ENCODE measurements at regions not wholly inside any gene's neighbourhood (a gene's known extent, or its start where the extent isn't known, plus 50 kb on each side); places are given as distances from the start of the nearest gene placed in this dataset.

- TF ChIP-seq REST (IDR thresholded peaks at IDR 0.05; ENCODE audit: low read depth, low read length), result no peak
- TF ChIP-seq TAF1 (IDR thresholded peaks at IDR 0.05; ENCODE audit: borderline replicate concordance, low read depth, low read length), result no peak
- TF ChIP-seq USF1 (IDR thresholded peaks at IDR 0.05; ENCODE audit: borderline replicate concordance, low read depth), result no peak
Observed at GRCh38 chr22:44595841-44596341, 97.9 kb upstream of the RTL6 start (continued).

GRCh38 chr22:44594951-44595350 lies 96.9 kb upstream of the RTL6 start:
- no peak for DNase-seq
- no peaks in the 10 kb centered on the region for H3F3A ChIP-seq (replicated peaks; ENCODE audit: insufficient read depth)
- no peak for TF ChIP-seq TAF1 (IDR thresholded peaks at IDR 0.05; ENCODE audit: borderline replicate concordance, low read depth, low read length)
- TF ChIP-seq JUND (IDR thresholded peaks at IDR 0.05), result no peak
- TF ChIP-seq FOXJ3 (CRISPR knock-in tag; IDR thresholded peaks at IDR 0.05), result no peak

GRCh38 chr22:44592824-44593148 lies 94.8 kb upstream of the RTL6 start:
- Histone ChIP-seq H3K9me3 (no peaks in the 10 kb centered on the region), H3K9ac (no peak overlapping the region), H3K27ac (ENCODE audit: low read depth in 2 of 2, low read length in 1 of 2) (no peak overlapping the region), H4K20me1 (ENCODE audit: insufficient read depth) (no peaks in the 10 kb centered on the region), H3K4me1 (ENCODE audit: control insufficient read depth in 1 of 2, insufficient read depth in 2 of 2, low read depth in 1 of 2, low read length in 1 of 2) (peaks cover 0 to 6% of the 10 kb centered on the region in 2 experiments; a peak in 1 of 4 replicates), H3K4me2 (no peak overlapping the region), H3K27me3 (ENCODE audit: insufficient read depth) (no peaks in the 10 kb centered on the region), H3K36me3 (replicated peaks in 1 of 2; ENCODE audit: control insufficient read depth in 1 of 2, insufficient read depth in 2 of 2, low read length in 1 of 2) (no peaks in the 10 kb centered on the region), H3K4me3 (ENCODE audit: low read depth in 2 of 2, low read length in 1 of 2) (no peak overlapping the region), H3F3A (replicated peaks; ENCODE audit: insufficient read depth) (no peaks in the 10 kb centered on the region), H2AFZ (ENCODE audit: low read depth) (no peak overlapping the region), H3K79me2 (ENCODE audit: insufficient read depth) (no peaks in the 10 kb centered on the region), H3K9me2 (no peaks in the 10 kb centered on the region)
- CTCF ChIA-PET, result no interaction called here
- WGBS (ENCODE audit: low lambda C conversion rate), result 60% methylated on average over 5 of the region's 5 CpGs
- no peak for TF ChIP-seq GABPA (IDR thresholded peaks at IDR 0.05; ENCODE audit: low read depth)
- TF ChIP-seq FOXM1 (IDR thresholded peaks at IDR 0.05; ENCODE audit: low read depth), result no peak
- TF ChIP-seq IRF3 (IDR thresholded peaks at IDR 0.05; ENCODE audit: low read depth, low read length), result no peak
- TF ChIP-seq RCOR1 (IDR thresholded peaks at IDR 0.05; ENCODE audit: low read length), result no peak
- TF ChIP-seq USF2 (IDR thresholded peaks at IDR 0.05; ENCODE audit: borderline replicate concordance, low read depth, low read length), result no peak
- no peak for TF ChIP-seq ELF1 (IDR thresholded peaks at IDR 0.05)
- no peak for TF ChIP-seq CTCF (IDR thresholded peaks at IDR 0.05)
- TF ChIP-seq RFX5 (IDR thresholded peaks at IDR 0.05; ENCODE audit: low read length), result no peak
- no peak for TF ChIP-seq NRF1 (IDR thresholded peaks at IDR 0.05; ENCODE audit: low read depth, low read length)
- POLR2A ChIA-PET, result no interaction called here
- DNase-seq, result no peak

More at GRCh38 chr22:44594951-44595350, 96.9 kb upstream of the RTL6 start:
- H3K4me2 ChIP-seq, result no peak overlapping the region
- no peak overlapping the region for H3K9ac ChIP-seq
- whole genome bisulfite sequencing (ENCODE audit: low lambda C conversion rate), result 51% methylated on average over 11 of the region's 11 CpGs
- H2AFZ ChIP-seq (ENCODE audit: low read depth), result no peak overlapping the region
- no peak overlapping the region for H3K4me3 ChIP-seq (ENCODE audit: low read depth in 2 of 2, low read length in 1 of 2)
- no peaks in the 10 kb centered on the region for H4K20me1 ChIP-seq (ENCODE audit: insufficient read depth)
- H3K79me2 ChIP-seq (ENCODE audit: insufficient read depth), result no peaks in the 10 kb centered on the region
- CTCF ChIA-PET, result interaction anchor here (1.4 to 1.6 kb wide), 2 partner anchors 514 to 602 kb away, joined by 4 to 6 read pairs; no protein-coding TSS in a partner anchor
- no peaks in the 10 kb centered on the region for H3K9me3 ChIP-seq
- peaks cover 0 to 12% of the 10 kb centered on the region in 2 experiments; a peak in 1 of 4 replicates for H3K4me1 ChIP-seq (ENCODE audit: control insufficient read depth in 1 of 2, insufficient read depth in 2 of 2, low read depth in 1 of 2, low read length in 1 of 2)
- no peak overlapping the region for H3K27ac ChIP-seq (ENCODE audit: low read depth in 2 of 2, low read length in 1 of 2)
- POLR2A ChIA-PET, result no interaction called here
- H3K9me2 ChIP-seq, result no peaks in the 10 kb centered on the region
- no peaks in the 10 kb centered on the region for H3K27me3 ChIP-seq (ENCODE audit: insufficient read depth)
- no peaks in the 10 kb centered on the region for H3K36me3 ChIP-seq (replicated peaks in 1 of 2; ENCODE audit: control insufficient read depth in 1 of 2, insufficient read depth in 2 of 2, low read length in 1 of 2)
